ENCODE measurements at regions not wholly inside any gene's neighbourhood (a gene's known extent, or its start where the extent isn't known, plus 50 kb on each side); places are given as distances from the start of the nearest gene placed in this dataset.

DNA sequence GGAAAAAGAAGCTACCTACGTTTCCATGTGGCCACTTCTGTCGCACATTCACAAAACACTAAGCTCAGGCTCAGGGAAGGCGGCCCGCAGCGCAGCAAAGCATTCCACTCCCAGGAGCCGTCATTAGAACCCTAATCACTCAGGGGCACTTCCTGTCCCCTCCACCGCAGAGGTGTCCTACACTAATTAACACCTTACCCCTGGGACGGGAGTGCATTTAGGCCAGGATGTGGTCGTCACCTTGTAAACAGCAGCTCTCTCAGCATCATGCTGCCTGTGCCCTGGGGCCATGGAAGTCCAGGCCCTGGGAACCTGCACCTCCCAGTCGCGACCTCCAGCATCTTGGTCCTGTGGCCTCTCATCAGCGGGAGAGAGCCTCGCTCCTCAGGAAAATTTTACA, 359.8 kb upstream of the SALL3 start:
- DNase-seq (ENCODE audit: low spot score) (no peak), ATAC-seq (ENCODE audit: low FRiP score) (no peak)
- TF ChIP-seq, protein P1, sequence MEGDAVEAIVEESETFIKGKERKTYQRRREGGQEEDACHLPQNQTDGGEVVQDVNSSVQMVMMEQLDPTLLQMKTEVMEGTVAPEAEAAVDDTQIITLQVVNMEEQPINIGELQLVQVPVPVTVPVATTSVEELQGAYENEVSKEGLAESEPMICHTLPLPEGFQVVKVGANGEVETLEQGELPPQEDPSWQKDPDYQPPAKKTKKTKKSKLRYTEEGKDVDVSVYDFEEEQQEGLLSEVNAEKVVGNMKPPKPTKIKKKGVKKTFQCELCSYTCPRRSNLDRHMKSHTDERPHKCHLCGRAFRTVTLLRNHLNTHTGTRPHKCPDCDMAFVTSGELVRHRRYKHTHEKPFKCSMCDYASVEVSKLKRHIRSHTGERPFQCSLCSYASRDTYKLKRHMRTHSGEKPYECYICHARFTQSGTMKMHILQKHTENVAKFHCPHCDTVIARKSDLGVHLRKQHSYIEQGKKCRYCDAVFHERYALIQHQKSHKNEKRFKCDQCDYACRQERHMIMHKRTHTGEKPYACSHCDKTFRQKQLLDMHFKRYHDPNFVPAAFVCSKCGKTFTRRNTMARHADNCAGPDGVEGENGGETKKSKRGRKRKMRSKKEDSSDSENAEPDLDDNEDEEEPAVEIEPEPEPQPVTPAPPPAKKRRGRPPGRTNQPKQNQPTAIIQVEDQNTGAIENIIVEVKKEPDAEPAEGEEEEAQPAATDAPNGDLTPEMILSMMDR (IDR thresholded peaks at IDR 0.05): no peak

- TF ChIP-seq, protein P1 (IDR thresholded peaks at IDR 0.05): no peak
- DNase-seq (ENCODE audit: low spot score) (no peak), ATAC-seq (ENCODE audit: low FRiP score) (no peak)
Observed at GRCh38 chr18:78620326-78620725, 359.3 kb upstream of the SALL3 start.

GRCh38 chr18:78621141-78621755, 358.4 kb upstream of the SALL3 start:
- ATAC-seq (ENCODE audit: low FRiP score) (no peak), DNase-seq (ENCODE audit: low spot score) (no peak)
- TF ChIP-seq, protein P1 (IDR thresholded peaks at IDR 0.05): no peak

GRCh38 chr18:78622251-78622906, 357.2 kb upstream of the SALL3 start:
- DNase-seq (ENCODE audit: low spot score) (no peak), ATAC-seq (ENCODE audit: low FRiP score) (no peak)
- TF ChIP-seq, protein P1 (IDR thresholded peaks at IDR 0.05): no peak

- DNase-seq (ENCODE audit: low spot score) (no peak), ATAC-seq (ENCODE audit: low FRiP score) (no peak)
- TF ChIP-seq, protein P1 (IDR thresholded peaks at IDR 0.05): no peak
Observed at GRCh38 chr18:78622907-78623541, 356.6 kb upstream of the SALL3 start.

DNA sequence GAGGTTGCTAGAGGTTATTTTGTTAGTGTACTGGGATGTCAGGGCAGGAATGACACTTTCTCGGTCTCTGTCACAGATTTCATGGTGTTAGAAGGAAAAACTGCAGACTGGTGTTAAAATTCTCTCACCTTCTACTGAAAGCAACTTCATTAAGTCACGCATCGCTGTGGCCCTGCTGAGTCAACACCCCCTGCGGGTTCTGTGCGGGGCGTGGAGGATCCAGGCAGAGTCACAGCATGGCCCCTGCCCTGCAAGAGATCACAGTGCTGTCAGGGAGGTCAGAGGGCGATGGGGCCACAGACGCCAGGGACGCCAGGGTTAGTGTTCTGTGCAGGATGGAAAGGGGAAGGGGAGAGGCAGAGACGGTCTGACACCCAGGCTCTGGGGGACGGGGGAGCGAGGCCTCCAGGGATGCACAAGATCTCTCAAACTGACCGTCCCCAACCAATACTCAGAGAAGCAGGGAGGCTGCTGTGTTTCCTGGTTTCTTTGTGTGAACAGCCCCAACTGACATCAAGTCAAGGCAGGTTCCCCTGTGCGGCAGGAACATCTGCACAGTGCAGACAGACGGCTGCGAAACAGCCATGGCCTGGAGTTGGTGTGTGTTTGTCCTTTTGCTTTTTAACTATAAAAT, 354.9 kb upstream of the SALL3 start:
- ATAC-seq (ENCODE audit: low FRiP score) (no peak), DNase-seq (ENCODE audit: low spot score) (no peak)
- TF ChIP-seq, protein P1 (IDR thresholded peaks at IDR 0.05): no peak

Measured in omental fat pad (tissue), 3 donors.